GM23248 (cell line): ENCODE measurements at regions not wholly inside any gene's neighbourhood (a gene's known extent, or its start where the extent isn't known, plus 50 kb on each side); places are given as distances from the start of the nearest gene placed in this dataset.
"Not testable (repeated sequence)": the region's sequence is repeated elsewhere in the genome, so short reads cannot be mapped to it uniquely, and the experiment has no call there.

Experiments
- DNase-seq: peaks from one replicate; pipeline ENCODE4 v3.0.0-alpha.2; 2015
- H2AFZ ChIP-seq: fragments of 200-600 bp; sonication (generic); 2 replicates; pipeline ENCODE4 v1.6.1; 2016; ENCODE audit warnings: antibody characterized with exemption
- H3F3A ChIP-seq: fragments of 200-600 bp; sonication (generic); 2 replicates; pipeline ENCODE4 v1.6.1; 2016; ENCODE audit warnings: mild to moderate bottlenecking, antibody characterized with exemption, mixed run types; ENCODE audit not compliant: insufficient read depth
- H3K27ac ChIP-seq: fragments of 200-600 bp; sonication (generic); 2 replicates; pipeline ENCODE4 v1.5.1; 2016; ENCODE audit warnings: mild to moderate bottlenecking
- H3K27me3 ChIP-seq: fragments of 200-600 bp; sonication (generic); replicated peaks from 2 replicates; pipeline ENCODE4 v1.6.1; 2016; ENCODE audit warnings: mild to moderate bottlenecking; ENCODE audit not compliant: insufficient read depth
- H3K36me3 ChIP-seq: fragments of 200-600 bp; sonication (generic); 2 replicates; pipeline ENCODE4 v1.6.1; 2016; ENCODE audit warnings: low read depth, mild to moderate bottlenecking
- H3K4me1 ChIP-seq: fragments of 200-600 bp; sonication (generic); 2 replicates; pipeline ENCODE4 v1.6.1; 2016; ENCODE audit warnings: mild to moderate bottlenecking; ENCODE audit not compliant: insufficient read depth
- H3K4me2 ChIP-seq: fragments of 200-600 bp; sonication (generic); one replicate; pipeline ENCODE4 v1.6.1; 2016; ENCODE audit warnings: mild to moderate bottlenecking; ENCODE audit not compliant: unreplicated experiment
- H3K4me3 ChIP-seq: fragments of 200-600 bp; sonication (generic); 2 replicates; pipeline ENCODE4 v1.5.1; 2016; ENCODE audit warnings: mild to moderate bottlenecking
- H3K79me2 ChIP-seq: fragments of 200-600 bp; sonication (generic); 2 replicates; pipeline ENCODE4 v1.6.1; 2016; ENCODE audit warnings: mild to moderate bottlenecking; ENCODE audit not compliant: insufficient read depth
- H3K9ac ChIP-seq: fragments of 200-600 bp; sonication (generic); 2 replicates; pipeline ENCODE4 v1.6.1; 2016; ENCODE audit warnings: mild to moderate bottlenecking
- H3K9me2 ChIP-seq: fragments of 200-600 bp; sonication (generic); 2 replicates; pipeline ENCODE4 v1.6.1; 2016; ENCODE audit warnings: mixed run types, mild to moderate bottlenecking, moderate library complexity; ENCODE audit not compliant: insufficient read depth
- H3K9me3 ChIP-seq: fragments of 200-600 bp; sonication (generic); one replicate; pipeline ENCODE4 v1.6.1; 2017; ENCODE audit warnings: low read depth
- H4K20me1 ChIP-seq: fragments of 200-600 bp; sonication (generic); 2 replicates; pipeline ENCODE4 v1.6.0; 2016; ENCODE audit not compliant: insufficient read depth
- EZH2 ChIP-seq: fragments of 200-600 bp; sonication (generic); IDR thresholded peaks from 2 replicates; pipeline ENCODE4 v1.6.1; 2018; ENCODE audit warnings: antibody characterized with exemption, mild to moderate bottlenecking; ENCODE audit not compliant: insufficient read depth, poor library complexity, severe bottlenecking
- EZH2phosphoT487 ChIP-seq: fragments of 200-600 bp; sonication (generic); IDR thresholded peaks from 2 replicates; pipeline ENCODE4 v1.6.1; 2018; ENCODE audit warnings: antibody characterized with exemption, moderate library complexity, mild to moderate bottlenecking, low read depth; ENCODE audit not compliant: insufficient read depth
- WGBS, 2 experiments: methylation state at CpG; one replicate each; pipeline ENCODE4 v1.1.6; 2015 to 2017; ENCODE audit warnings: low lambda C conversion rate in 2 of 2, low coverage in 1 of 2; ENCODE audit errors: missing lambda C conversion rate in 2 of 2; 5-methylcytosine and 5-hydroxymethylcytosine counted together
- in situ Hi-C: fragments of 300-500 bp; cut with MboI; formaldehyde crosslinking; loops from 2 replicates; pipeline ENCODE4 v1.15.0; 2020

GRCh38 chr6:27706431-27706830, 205.8 kb downstream of the OR2B2 start:
- H3K27ac ChIP-seq, result no peak overlapping the region
- H3K79me2 ChIP-seq, result no peaks in the 10 kb centered on the region
- H3F3A ChIP-seq, result no peaks in the 10 kb centered on the region
- TF ChIP-seq EZH2phosphoT487, result no peak
- TF ChIP-seq EZH2, result no peak
- H3K4me3 ChIP-seq, result no peak overlapping the region
- WGBS, 2 experiments, result 49 to 71% methylated on average over 3 of the region's 3 CpGs
- no peaks in the 10 kb centered on the region for H3K9me2 ChIP-seq
- no peaks in the 10 kb centered on the region for H3K9me3 ChIP-seq
- no peak overlapping the region for H2AFZ ChIP-seq
- H3K4me2 ChIP-seq, result no peak overlapping the region
- H3K36me3 ChIP-seq, result no peaks in the 10 kb centered on the region
- in situ Hi-C loops, result no loop called here
- H3K27me3 ChIP-seq, result no peaks in the 10 kb centered on the region; the same call in 1 of the 2 replicates
- no peaks in the 10 kb centered on the region for H3K4me1 ChIP-seq
- no peak overlapping the region for H3K9ac ChIP-seq
- no peak for DNase-seq
- no peaks in the 10 kb centered on the region for H4K20me1 ChIP-seq

- 47 to 55% methylated on average over 6 of the region's 6 CpGs for WGBS, 2 experiments
- Histone ChIP-seq H3K4me1 (no peaks in the 10 kb centered on the region), H3K9me2 (no peaks in the 10 kb centered on the region), H3K9ac (no peak overlapping the region), H3K9me3 (no peaks in the 10 kb centered on the region), H3K4me3 (no peak overlapping the region), H3K27ac (no peak overlapping the region), H3K79me2 (no peaks in the 10 kb centered on the region), H2AFZ (no peak overlapping the region), H3K4me2 (no peak overlapping the region), H3F3A (no peaks in the 10 kb centered on the region), H3K36me3 (no peaks in the 10 kb centered on the region), H3K27me3 (no peaks in the 10 kb centered on the region), H4K20me1 (no peaks in the 10 kb centered on the region)
- no peak for DNase-seq
- in situ Hi-C loops, result no loop called here
- no peak for TF ChIP-seq EZH2phosphoT487
- no peak for TF ChIP-seq EZH2
These were observed 211.9 kb downstream of the OR2B2 start for GRCh38 chr6:27700337-27700736.

GRCh38 chr6:27694547-27694874, 217.7 kb downstream of the OR2B2 start:
- Histone ChIP-seq H4K20me1 (no peaks in the 10 kb centered on the region), H2AFZ (peak overlapping the region; percentile 91), H3K9me3 (no peaks in the 10 kb centered on the region), H3K79me2 (no peaks in the 10 kb centered on the region), H3F3A (0 out of 2 replicates have a peak, but pooled peaks cover under 1% of the 10 kb centered on the region), H3K4me1 (no peaks in the 10 kb centered on the region), H3K27ac (no peak overlapping the region), H3K36me3 (no peaks in the 10 kb centered on the region), H3K9ac (no peak overlapping the region), H3K27me3 (no peaks in the 10 kb centered on the region), H3K4me3 (no peak overlapping the region; the same call in 1 of the 2 replicates), H3K9me2 (no peaks in the 10 kb centered on the region), H3K4me2 (no peak overlapping the region)
- in situ Hi-C loops, result no loop called here
- 30 to 31% methylated on average over 7 of the region's 7 CpGs for WGBS, 2 experiments
- no peak for DNase-seq
- TF ChIP-seq EZH2phosphoT487, result no peak
- TF ChIP-seq EZH2, result no peak

- Histone ChIP-seq H3K4me3 (peak overlapping the region; percentile 67), H3K27ac (no peak overlapping the region), H3K27me3 (no peaks in the 10 kb centered on the region), H3K9me3 (no peaks in the 10 kb centered on the region), H2AFZ (peak overlapping the region; percentile 91), H3K79me2 (no peaks in the 10 kb centered on the region), H3K4me2 (peak overlapping the region; percentile 86), H3K9me2 (no peaks in the 10 kb centered on the region), H3K9ac (no peak overlapping the region), H3K36me3 (no peaks in the 10 kb centered on the region), H3F3A (0 out of 2 replicates have a peak, but pooled peaks cover 6% of the 10 kb centered on the region), H4K20me1 (no peaks in the 10 kb centered on the region), H3K4me1 (no peaks in the 10 kb centered on the region)
- in situ Hi-C loops, result no loop called here
- TF ChIP-seq EZH2phosphoT487, result no peak
- no peak for DNase-seq
- WGBS, 2 experiments, result 3 to 4% methylated on average over 34 of the region's 34 CpGs
These were observed 218.2 kb downstream of the OR2B2 start for GRCh38 chr6:27693766-27694546.

- H3K4me3 ChIP-seq, in situ Hi-C loops, H4K20me1 ChIP-seq, H3K27ac ChIP-seq, H3K79me2 ChIP-seq, H3K9me3 ChIP-seq, DNase-seq, H3K4me2 ChIP-seq, H3K36me3 ChIP-seq, H2AFZ ChIP-seq, H3K4me1 ChIP-seq, H3K9me2 ChIP-seq, H3K27me3 ChIP-seq, H3K9ac ChIP-seq: not testable (repeated sequence)
- WGBS, 2 experiments, result 77% methylated on average over 10 of the region's 10 CpGs
- H3F3A ChIP-seq, result peaks cover 17% of the 10 kb centered on the region
These were observed 219.2 kb upstream of the ZNF184 start for GRCh38 chr6:27692133-27692532.
